ENCODE measurements at regions not wholly inside any gene's neighbourhood (a gene's known extent, or its start where the extent isn't known, plus 50 kb on each side); places are given as distances from the start of the nearest gene placed in this dataset.

DNA sequence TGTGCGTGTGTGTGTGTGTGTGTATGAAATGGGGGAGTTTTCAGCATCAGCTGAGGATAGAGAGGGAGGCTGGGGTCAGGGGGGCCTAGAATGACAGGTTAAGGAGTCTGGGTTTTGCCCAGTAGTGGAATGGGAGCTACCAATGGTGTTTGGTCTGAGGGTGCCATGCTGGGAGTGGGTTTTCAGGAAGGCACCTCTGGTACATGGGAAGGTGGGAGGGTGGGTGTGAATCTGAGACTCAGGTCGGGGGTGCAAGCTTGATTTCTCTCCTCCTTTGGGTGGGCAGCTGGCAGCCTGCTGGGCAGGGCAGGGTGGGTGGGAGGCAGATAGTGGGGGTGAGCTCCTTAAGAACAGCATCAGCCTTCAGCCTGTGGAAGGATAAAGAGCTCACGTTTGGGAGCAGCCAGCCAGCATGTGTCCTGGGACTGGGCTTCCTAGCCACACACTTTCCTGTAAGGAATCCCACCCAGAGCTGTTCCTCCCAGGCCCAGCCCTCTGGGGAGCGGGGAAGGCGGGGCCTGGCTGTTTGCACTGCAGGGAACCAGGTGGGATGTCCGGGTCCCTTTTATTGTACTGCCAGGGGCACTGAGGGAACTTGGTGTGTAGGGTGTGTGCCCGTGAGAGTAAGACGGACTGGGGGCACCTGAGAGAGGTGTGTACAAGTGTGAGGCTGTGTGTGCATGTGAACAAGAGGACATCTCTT, 152.8 kb downstream of the FOXD2 start:
- TF ChIP-seq, protein P1, sequence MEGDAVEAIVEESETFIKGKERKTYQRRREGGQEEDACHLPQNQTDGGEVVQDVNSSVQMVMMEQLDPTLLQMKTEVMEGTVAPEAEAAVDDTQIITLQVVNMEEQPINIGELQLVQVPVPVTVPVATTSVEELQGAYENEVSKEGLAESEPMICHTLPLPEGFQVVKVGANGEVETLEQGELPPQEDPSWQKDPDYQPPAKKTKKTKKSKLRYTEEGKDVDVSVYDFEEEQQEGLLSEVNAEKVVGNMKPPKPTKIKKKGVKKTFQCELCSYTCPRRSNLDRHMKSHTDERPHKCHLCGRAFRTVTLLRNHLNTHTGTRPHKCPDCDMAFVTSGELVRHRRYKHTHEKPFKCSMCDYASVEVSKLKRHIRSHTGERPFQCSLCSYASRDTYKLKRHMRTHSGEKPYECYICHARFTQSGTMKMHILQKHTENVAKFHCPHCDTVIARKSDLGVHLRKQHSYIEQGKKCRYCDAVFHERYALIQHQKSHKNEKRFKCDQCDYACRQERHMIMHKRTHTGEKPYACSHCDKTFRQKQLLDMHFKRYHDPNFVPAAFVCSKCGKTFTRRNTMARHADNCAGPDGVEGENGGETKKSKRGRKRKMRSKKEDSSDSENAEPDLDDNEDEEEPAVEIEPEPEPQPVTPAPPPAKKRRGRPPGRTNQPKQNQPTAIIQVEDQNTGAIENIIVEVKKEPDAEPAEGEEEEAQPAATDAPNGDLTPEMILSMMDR (IDR thresholded peaks at IDR 0.05 in 8 of 11, conservative IDR thresholded peaks at IDR 0.05 in 3 of 11) = no peak
- TF ChIP-seq POLR2A (IDR thresholded peaks at IDR 0.05) = no peak
